ENCODE measurements at regions not wholly inside any gene's neighbourhood (a gene's known extent, or its start where the extent isn't known, plus 50 kb on each side); places are given as distances from the start of the nearest gene placed in this dataset.

- TF ChIP-seq POLR2B (IDR thresholded peaks at IDR 0.05; ENCODE audit: low read depth, partially characterized antibody) (no peak), CC2D1A (IDR thresholded peaks at IDR 0.05) (peak; percentile 65; the same call in 1 of the 2 replicates), RUNX1 (IDR thresholded peaks at IDR 0.05; ENCODE audit: low read depth) (0 out of 2 replicates have a peak, but pooled peaks have one; percentile 35)
Observed at GRCh38 chr20:20946122-20946759, 159.9 kb downstream of the LINC00237 start (continued).

- DNase-seq (ENCODE audit: extremely low read depth in 1 of 4, low spot score in 3 of 4): no peak
- no TSS peak for BruUV-seq (replicated peaks)
- Histone ChIP-seq H4K20me1 (replicated peaks; ENCODE audit: control insufficient read depth, insufficient read depth, low read length) (no peaks in the 10 kb centered on the region), H3K79me2 (ENCODE audit: control insufficient read depth, insufficient read depth, low read length) (no peaks in the 10 kb centered on the region), H3K9me1 (ENCODE audit: control insufficient read depth, insufficient read depth, low read length) (no peaks in the 10 kb centered on the region), H3K9ac (ENCODE audit: insufficient read depth in 1 of 2, low read depth in 2 of 2, low read length in 2 of 2) (no peak overlapping the region), H3K4me2 (ENCODE audit: insufficient read depth, low read length) (no peak overlapping the region), H3K4me1 (replicated peaks in 1 of 2; ENCODE audit: control insufficient read depth in 2 of 2, insufficient read depth in 2 of 2, low read length in 2 of 2) (peaks cover 0 to 2% of the 10 kb centered on the region in 2 experiments; a peak in 3 of 5 replicates), H2AFZ (ENCODE audit: low read depth, low read length) (no peak overlapping the region), H3K36me3 (ENCODE audit: control insufficient read depth, insufficient read depth, low read length) (no peaks in the 10 kb centered on the region), H3K27me3 (ENCODE audit: control insufficient read depth in 2 of 2, insufficient read depth in 2 of 2, low read length in 2 of 2) (peaks cover 0 to 4% of the 10 kb centered on the region in 2 experiments; a peak in 3 of 5 replicates), H3K4me3 (no peak overlapping the region), H3K9me3 (replicated peaks; ENCODE audit: control insufficient read depth, insufficient read depth, low read depth, low read length) (no peaks in the 10 kb centered on the region), H3K27ac (ENCODE audit: extremely low read depth, low read depth, low read length) (no peak overlapping the region)
- CTCF ChIA-PET (ENCODE audit: low intra/inter-chr PET ratio): no interaction called here
- no peak for TF ChIP-seq WHSC1 (IDR thresholded peaks at IDR 0.05; ENCODE audit: low read length)
- WGBS (ENCODE audit: insufficient coverage, low coverage, missing lambda C conversion rate): 7% methylated on average over 2 of the region's 2 CpGs
- intact Hi-C loops (cut with micrococcal nuclease) (no loop called here), in situ Hi-C loops (cut with MboI) (no loop called here)
- no peak for FAIRE-seq
- no peak for ATAC-seq
- POLR2A ChIA-PET: no interaction called here
Observed at GRCh38 chr20:20941468-20941889, 164.7 kb downstream of the LINC00237 start.

DNA sequence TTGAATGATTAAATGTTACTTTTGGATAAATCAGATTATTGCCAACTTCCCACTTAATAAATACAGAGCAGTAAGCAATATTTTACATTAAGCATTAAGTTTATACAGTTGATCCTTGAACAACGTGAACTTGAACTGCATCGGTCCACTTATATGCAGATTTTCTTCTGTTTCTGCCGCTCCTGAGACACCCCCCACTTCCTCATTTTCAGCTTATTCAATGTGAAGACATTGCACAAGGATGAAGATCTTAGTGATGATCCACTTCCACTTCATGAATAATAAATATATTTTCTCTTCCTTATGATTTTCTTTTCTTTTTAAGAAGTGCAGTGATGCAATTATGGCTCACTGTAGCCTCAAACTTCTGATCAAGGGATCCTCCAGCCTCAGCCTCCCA, 167.2 kb downstream of the LINC00237 start:
- 0% methylated on average over 3 of the region's 3 CpGs for WGBS (ENCODE audit: insufficient coverage, low coverage, missing lambda C conversion rate)
- TF ChIP-seq CEBPB (tag; IDR thresholded peaks at IDR 0.05) (0 out of 2 replicates have a peak, but pooled peaks have one; percentile 19), SPI1 (IDR thresholded peaks at IDR 0.05; ENCODE audit: borderline replicate concordance, low read depth, low read length) (peak; percentile 90), NR3C1 (CRISPR knock-in tag; IDR thresholded peaks at IDR 0.05) (no peak)
- in situ Hi-C loops (cut with MboI): no loop called here
- intact Hi-C loops (cut with micrococcal nuclease): no loop called here
- no peak overlapping the region for H3K4me2 ChIP-seq (ENCODE audit: insufficient read depth, low read length)
- H3K9ac ChIP-seq (ENCODE audit: insufficient read depth in 1 of 2, low read depth in 2 of 2, low read length in 2 of 2): no peak overlapping the region
- ChIA-PET POLR2A (no interaction called here), CTCF (ENCODE audit: low intra/inter-chr PET ratio) (no interaction called here)
- ATAC-seq (no peak), DNase-seq (ENCODE audit: extremely low read depth in 1 of 4, low spot score in 3 of 4) (no peak), FAIRE-seq (no peak)
- H3K27me3 ChIP-seq (ENCODE audit: control insufficient read depth in 2 of 2, insufficient read depth in 2 of 2, low read length in 2 of 2): peaks cover 0 to 4% of the 10 kb centered on the region in 2 experiments; a peak in 3 of 5 replicates
- H3K27ac ChIP-seq (ENCODE audit: extremely low read depth, low read depth, low read length): no peak overlapping the region
- no peak overlapping the region for H2AFZ ChIP-seq (ENCODE audit: low read depth, low read length)
- no peaks in the 10 kb centered on the region for H3K36me3 ChIP-seq (ENCODE audit: control insufficient read depth, insufficient read depth, low read length)
- no peaks in the 10 kb centered on the region for H4K20me1 ChIP-seq (replicated peaks; ENCODE audit: control insufficient read depth, insufficient read depth, low read length)
- H3K79me2 ChIP-seq (ENCODE audit: control insufficient read depth, insufficient read depth, low read length): no peaks in the 10 kb centered on the region
- H3K9me3 ChIP-seq (replicated peaks; ENCODE audit: control insufficient read depth, insufficient read depth, low read depth, low read length): no peaks in the 10 kb centered on the region
- no peak overlapping the region for H3K4me3 ChIP-seq
- BruUV-seq (replicated peaks): no TSS peak
- no peaks in the 10 kb centered on the region for H3K9me1 ChIP-seq (ENCODE audit: control insufficient read depth, insufficient read depth, low read length)
- H3K4me1 ChIP-seq (replicated peaks in 1 of 2; ENCODE audit: control insufficient read depth in 2 of 2, insufficient read depth in 2 of 2, low read length in 2 of 2): no peaks in the 10 kb centered on the region

Data from K562 (cell line).